ENCODE measurements at regions not wholly inside any gene's neighbourhood (a gene's known extent, or its start where the extent isn't known, plus 50 kb on each side); places are given as distances from the start of the nearest gene placed in this dataset.

DNA sequence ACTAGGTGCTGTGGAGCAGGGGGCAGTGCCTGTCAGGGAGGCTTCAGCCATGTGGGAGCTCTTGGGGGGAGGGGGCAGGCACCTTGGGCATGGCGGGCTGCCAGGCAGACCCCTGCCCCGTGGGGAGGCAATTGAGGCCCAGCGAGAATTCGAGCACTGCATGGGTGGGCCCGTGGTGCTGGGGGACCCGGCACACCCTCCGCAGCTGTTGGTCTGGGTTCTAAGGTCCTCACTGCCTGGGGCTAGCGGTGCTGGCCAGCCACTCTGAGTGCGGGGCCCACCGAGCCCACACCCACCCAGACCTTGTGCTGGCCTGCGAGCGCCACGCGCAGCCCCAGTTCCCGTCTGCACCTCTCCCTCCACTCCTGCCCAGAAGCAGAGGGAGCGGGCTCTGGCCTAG is 835.5 kb upstream of the CNTN5 start:
- 92 to 94% (median 93%) methylated on average over 12 to 16 of the region's 16 CpGs for WGBS, 3 donors
- H3K4me3 ChIP-seq (ENCODE audit: low read depth in 1 of 3, low read length in 3 of 3): no peak overlapping the region
- H3K36me3 ChIP-seq (ENCODE audit: control insufficient read depth in 3 of 3, insufficient read depth in 2 of 3, low read depth in 1 of 3, low read length in 3 of 3): no peaks in the 10 kb centered on the region
- H3K27me3 ChIP-seq (ENCODE audit: control insufficient read depth in 3 of 3, insufficient read depth in 3 of 3, low read length in 3 of 3): no peaks in the 10 kb centered on the region
- no peaks in the 10 kb centered on the region for H3K4me1 ChIP-seq (ENCODE audit: control insufficient read depth in 3 of 3, insufficient read depth in 2 of 3, low read depth in 1 of 3, low read length in 2 of 3)
- H3K9me3 ChIP-seq (ENCODE audit: control insufficient read depth in 2 of 2, insufficient read depth in 1 of 2, low read depth in 1 of 2, low read length in 1 of 2): peaks cover 0 to 20% of the 10 kb centered on the region in 2 donors
- no peak overlapping the region for H3K27ac ChIP-seq (ENCODE audit: low read depth in 1 of 3, low read length in 2 of 3)
- FAIRE-seq: no peak
- no peak for DNase-seq

DNA sequence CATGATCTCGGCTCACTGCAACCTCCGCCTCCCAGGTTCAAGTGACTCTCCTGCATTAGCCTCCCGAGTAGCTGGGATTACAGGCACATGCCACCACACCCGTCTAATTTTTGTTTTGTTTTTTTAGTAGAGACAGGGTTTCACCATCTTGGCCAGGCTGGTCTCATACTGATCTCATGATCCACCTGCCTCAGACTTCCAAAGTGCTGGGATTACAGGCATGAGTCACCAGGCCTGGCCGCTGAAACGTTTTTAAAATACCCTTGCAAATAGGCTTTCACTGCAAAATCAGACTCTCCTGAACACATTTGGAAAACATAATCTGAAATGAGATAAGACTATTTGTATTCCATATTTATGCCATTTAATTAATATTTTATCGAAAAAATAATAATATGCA is 826.1 kb upstream of the CNTN5 start:
- WGBS, 3 donors: 73 to 80% (median 74%) methylated on average over 7 of the region's 7 CpGs
- Histone ChIP-seq H3K27ac (ENCODE audit: low read depth in 1 of 3, low read length in 2 of 3) (no peak overlapping the region), H3K4me3 (ENCODE audit: low read depth in 1 of 3, low read length in 3 of 3) (no peak overlapping the region), H3K36me3 (ENCODE audit: control insufficient read depth in 3 of 3, insufficient read depth in 2 of 3, low read depth in 1 of 3, low read length in 3 of 3) (no peaks in the 10 kb centered on the region), H3K27me3 (ENCODE audit: control insufficient read depth in 3 of 3, insufficient read depth in 3 of 3, low read length in 3 of 3) (no peaks in the 10 kb centered on the region), H3K9me3 (ENCODE audit: control insufficient read depth in 2 of 2, insufficient read depth in 1 of 2, low read depth in 1 of 2, low read length in 1 of 2) (no peaks in the 10 kb centered on the region), H3K4me1 (ENCODE audit: control insufficient read depth in 3 of 3, insufficient read depth in 2 of 3, low read depth in 1 of 3, low read length in 2 of 3) (no peaks in the 10 kb centered on the region)
- FAIRE-seq (no peak), DNase-seq (no peak)

DNA sequence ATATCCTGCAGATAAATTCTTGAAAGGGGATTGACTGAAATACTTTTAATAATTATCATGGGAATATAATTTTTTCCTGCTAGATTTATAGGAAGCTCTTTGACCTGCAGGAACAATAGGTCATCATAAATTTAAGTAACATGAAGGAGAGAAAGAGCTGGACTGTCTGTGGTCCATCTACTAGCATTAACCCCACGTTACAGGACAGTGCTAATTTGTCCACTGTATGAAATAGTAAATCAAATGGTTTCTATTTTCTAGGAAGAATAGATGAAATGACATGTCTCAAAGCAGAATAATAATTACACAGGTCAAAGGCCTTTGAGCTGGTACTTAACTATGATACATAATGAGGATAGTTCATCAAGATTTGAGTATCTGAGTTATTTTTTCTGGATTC is 825.4 kb upstream of the CNTN5 start:
- H3K4me3 ChIP-seq (ENCODE audit: low read depth in 1 of 3, low read length in 3 of 3): no peak overlapping the region
- no peaks in the 10 kb centered on the region for H3K4me1 ChIP-seq (ENCODE audit: control insufficient read depth in 3 of 3, insufficient read depth in 2 of 3, low read depth in 1 of 3, low read length in 2 of 3)
- no peaks in the 10 kb centered on the region for H3K27me3 ChIP-seq (ENCODE audit: control insufficient read depth in 3 of 3, insufficient read depth in 3 of 3, low read length in 3 of 3)
- no peaks in the 10 kb centered on the region for H3K36me3 ChIP-seq (ENCODE audit: control insufficient read depth in 3 of 3, insufficient read depth in 2 of 3, low read depth in 1 of 3, low read length in 3 of 3)
- DNase-seq (no peak), FAIRE-seq (no peak)
- no peak overlapping the region for H3K27ac ChIP-seq (ENCODE audit: low read depth in 1 of 3, low read length in 2 of 3)
- 38 to 61% (median 44%) methylated on average over 1 of the region's 1 CpG for WGBS, 3 donors
- no peaks in the 10 kb centered on the region for H3K9me3 ChIP-seq (ENCODE audit: control insufficient read depth in 2 of 2, insufficient read depth in 1 of 2, low read depth in 1 of 2, low read length in 1 of 2)

DNA sequence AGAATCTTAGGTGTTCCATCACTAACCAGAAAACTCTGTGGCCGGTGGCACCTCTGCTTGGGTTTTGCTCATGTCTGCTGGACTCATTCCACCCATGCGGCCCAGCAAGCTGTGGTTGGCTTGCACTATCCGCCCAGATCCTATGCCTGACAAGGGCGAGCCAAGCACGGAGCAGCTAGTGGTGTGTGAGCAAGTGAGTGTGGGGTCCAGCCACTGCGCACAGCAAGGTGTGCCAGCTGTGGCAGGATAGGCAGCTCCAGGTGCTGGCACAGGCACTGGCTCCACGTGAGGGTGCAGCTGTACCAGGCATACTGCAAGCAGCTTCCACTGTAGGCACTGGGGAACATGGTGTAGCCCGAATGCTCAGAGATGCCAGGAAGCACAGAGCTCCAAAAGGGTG is 813.7 kb upstream of the CNTN5 start:
- DNase-seq (no peak), FAIRE-seq (no peak)
- Histone ChIP-seq H3K9me3 (ENCODE audit: control insufficient read depth in 2 of 2, insufficient read depth in 1 of 2, low read depth in 1 of 2, low read length in 1 of 2) (peaks cover 0 to 5% of the 10 kb centered on the region in 2 donors), H3K27me3 (ENCODE audit: control insufficient read depth in 3 of 3, insufficient read depth in 3 of 3, low read length in 3 of 3) (no peaks in the 10 kb centered on the region), H3K4me3 (ENCODE audit: low read depth in 1 of 3, low read length in 3 of 3) (no peak overlapping the region), H3K4me1 (ENCODE audit: control insufficient read depth in 3 of 3, insufficient read depth in 2 of 3, low read depth in 1 of 3, low read length in 2 of 3) (no peaks in the 10 kb centered on the region), H3K36me3 (ENCODE audit: control insufficient read depth in 3 of 3, insufficient read depth in 2 of 3, low read depth in 1 of 3, low read length in 3 of 3) (no peaks in the 10 kb centered on the region), H3K27ac (ENCODE audit: low read depth in 1 of 3, low read length in 2 of 3) (no peak overlapping the region)
- 84 to 91% (median 84%) methylated on average over 8 of the region's 8 CpGs for WGBS, 3 donors

DNA sequence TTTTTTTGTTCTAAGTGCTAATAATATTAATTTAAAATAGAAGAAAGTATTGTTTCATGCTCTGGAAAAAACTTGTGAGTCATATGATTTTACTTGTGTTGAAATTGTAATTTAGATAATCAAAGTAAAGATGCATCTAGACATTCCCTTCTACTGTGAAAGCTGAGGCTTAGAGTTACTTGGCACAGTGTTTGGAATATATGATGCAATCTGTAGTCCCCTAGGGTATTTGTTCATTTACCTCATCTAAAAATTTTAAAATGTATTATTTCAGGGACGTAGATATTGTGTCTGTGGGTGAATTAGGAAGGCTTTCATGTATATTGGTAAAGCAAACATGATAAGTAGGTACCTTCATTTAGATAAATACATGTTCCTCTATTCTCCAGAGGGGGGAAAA is 793.5 kb upstream of the CNTN5 start:
- H3K27ac ChIP-seq (ENCODE audit: low read depth in 1 of 3, low read length in 2 of 3): no peak overlapping the region
- H3K4me1 ChIP-seq (ENCODE audit: control insufficient read depth in 3 of 3, insufficient read depth in 2 of 3, low read depth in 1 of 3, low read length in 2 of 3): no peaks in the 10 kb centered on the region
- WGBS, 3 donors: 37 to 48% (median 44%) methylated on average over 1 of the region's 1 CpG
- DNase-seq (no peak), FAIRE-seq (no peak)
- no peaks in the 10 kb centered on the region for H3K27me3 ChIP-seq (ENCODE audit: control insufficient read depth in 3 of 3, insufficient read depth in 3 of 3, low read length in 3 of 3)
- H3K36me3 ChIP-seq (ENCODE audit: control insufficient read depth in 3 of 3, insufficient read depth in 2 of 3, low read depth in 1 of 3, low read length in 3 of 3): no peaks in the 10 kb centered on the region
- no peak overlapping the region for H3K4me3 ChIP-seq (ENCODE audit: low read depth in 1 of 3, low read length in 3 of 3)
- no peaks in the 10 kb centered on the region for H3K9me3 ChIP-seq (ENCODE audit: control insufficient read depth in 2 of 2, insufficient read depth in 1 of 2, low read depth in 1 of 2, low read length in 1 of 2)

DNA sequence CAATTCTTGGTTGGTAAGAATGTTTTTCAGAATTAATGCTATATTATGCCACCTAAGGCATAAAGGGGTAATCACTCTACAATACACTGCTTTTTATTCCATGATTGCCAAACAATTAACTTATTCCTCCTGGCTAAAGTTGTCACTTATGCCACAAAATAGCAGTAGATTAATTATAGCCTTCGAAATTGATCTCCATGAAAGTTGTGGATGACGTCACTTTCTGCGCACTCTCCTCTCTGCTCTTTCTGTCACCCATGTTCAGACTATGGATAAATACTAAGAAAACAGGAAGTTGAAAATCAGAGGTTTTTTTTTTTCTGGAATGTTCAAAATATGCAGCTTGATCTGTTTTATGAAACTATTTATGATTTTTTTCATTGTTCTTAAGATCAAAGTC is 790.1 kb upstream of the CNTN5 start:
- Histone ChIP-seq H3K4me1 (ENCODE audit: control insufficient read depth in 3 of 3, insufficient read depth in 2 of 3, low read depth in 1 of 3, low read length in 2 of 3) (no peaks in the 10 kb centered on the region), H3K27ac (ENCODE audit: low read depth in 1 of 3, low read length in 2 of 3) (no peak overlapping the region), H3K27me3 (ENCODE audit: control insufficient read depth in 3 of 3, insufficient read depth in 3 of 3, low read length in 3 of 3) (no peaks in the 10 kb centered on the region), H3K9me3 (ENCODE audit: control insufficient read depth in 2 of 2, insufficient read depth in 1 of 2, low read depth in 1 of 2, low read length in 1 of 2) (no peaks in the 10 kb centered on the region), H3K36me3 (ENCODE audit: control insufficient read depth in 3 of 3, insufficient read depth in 2 of 3, low read depth in 1 of 3, low read length in 3 of 3) (no peaks in the 10 kb centered on the region), H3K4me3 (ENCODE audit: low read depth in 1 of 3, low read length in 3 of 3) (no peak overlapping the region)
- no peak for DNase-seq
- WGBS, 3 donors: 83 to 88% (median 84%) methylated on average over 3 of the region's 3 CpGs
- FAIRE-seq: no peak

DNA sequence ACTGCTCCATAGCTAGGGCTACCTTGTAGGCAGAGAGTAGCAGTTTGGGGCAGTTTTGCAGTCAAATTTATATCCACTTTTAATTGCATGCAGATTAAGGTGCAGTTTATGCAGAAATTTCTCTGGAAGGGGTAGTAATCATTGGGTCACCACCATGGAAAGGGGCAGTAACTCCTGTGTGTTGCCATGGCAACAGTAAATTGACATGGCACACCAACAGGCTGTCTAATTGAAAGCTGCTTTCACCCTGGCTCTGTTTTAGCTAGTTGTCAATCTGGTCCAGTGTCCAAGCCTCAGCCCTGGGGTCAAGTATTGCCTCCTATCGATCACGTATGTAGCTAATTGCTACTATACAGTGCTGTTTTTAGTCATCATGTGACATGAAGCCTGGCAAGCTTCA is 786.1 kb upstream of the CNTN5 start:
- H3K9me3 ChIP-seq (ENCODE audit: control insufficient read depth in 2 of 2, insufficient read depth in 1 of 2, low read depth in 1 of 2, low read length in 1 of 2): no peaks in the 10 kb centered on the region

DNA sequence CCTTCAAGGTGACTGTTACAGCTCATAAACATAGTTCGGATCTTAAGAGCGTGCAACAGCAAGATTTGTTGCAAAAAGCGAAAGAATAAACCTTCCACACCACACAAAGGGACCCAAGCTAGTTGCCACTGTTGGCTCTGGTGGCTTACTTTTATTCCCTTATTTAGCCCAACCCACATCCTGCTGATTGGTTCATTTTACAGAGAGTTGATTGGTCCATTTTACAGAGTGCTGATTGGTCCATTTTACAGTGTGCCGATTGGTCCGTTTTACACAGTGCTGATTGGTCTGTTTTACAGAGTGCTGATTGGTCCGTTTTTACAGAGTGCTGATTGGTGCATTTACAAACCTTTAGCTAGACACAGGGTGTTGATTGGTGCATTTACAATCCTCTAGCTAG is 776.9 kb upstream of the CNTN5 start:
- DNase-seq: no peak
- WGBS, 3 donors: 84 to 86% (median 85%) methylated on average over 6 of the region's 6 CpGs
- H3K9me3 ChIP-seq (ENCODE audit: control insufficient read depth in 2 of 2, insufficient read depth in 1 of 2, low read depth in 1 of 2, low read length in 1 of 2): peaks cover 0 to 15% of the 10 kb centered on the region in 2 donors

More for the DNA sequence above, 786.1 kb upstream of the CNTN5 start:
- Histone ChIP-seq H3K4me1 (ENCODE audit: control insufficient read depth in 3 of 3, insufficient read depth in 2 of 3, low read depth in 1 of 3, low read length in 2 of 3) (no peaks in the 10 kb centered on the region), H3K4me3 (ENCODE audit: low read depth in 1 of 3, low read length in 3 of 3) (no peak overlapping the region), H3K36me3 (ENCODE audit: control insufficient read depth in 3 of 3, insufficient read depth in 2 of 3, low read depth in 1 of 3, low read length in 3 of 3) (no peaks in the 10 kb centered on the region), H3K27me3 (ENCODE audit: control insufficient read depth in 3 of 3, insufficient read depth in 3 of 3, low read length in 3 of 3) (no peaks in the 10 kb centered on the region), H3K27ac (ENCODE audit: low read depth in 1 of 3, low read length in 2 of 3) (no peak overlapping the region)
- no peak for FAIRE-seq
- WGBS, 3 donors: 81 to 86% (median 85%) methylated on average over 2 of the region's 2 CpGs
- no peak for DNase-seq

DNA sequence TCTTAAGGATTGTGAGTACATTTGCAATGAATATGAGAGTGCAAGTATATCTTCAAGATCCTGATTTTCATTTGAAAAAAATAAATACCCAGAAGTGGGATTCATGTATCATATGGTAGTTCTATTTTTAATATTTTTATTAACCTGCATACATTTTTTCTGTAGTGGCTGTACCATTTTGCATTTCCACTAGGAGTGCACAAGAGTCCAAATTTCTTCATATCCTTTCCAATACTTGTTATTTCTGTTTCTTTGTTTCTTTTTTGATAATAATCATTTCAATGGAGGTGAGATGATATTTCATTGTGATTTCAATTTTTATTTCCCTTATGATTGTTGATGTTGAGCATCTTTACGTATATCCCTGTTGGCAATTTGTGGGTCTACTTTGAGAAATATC is 759.8 kb upstream of the CNTN5 start:
- H3K4me3 ChIP-seq (ENCODE audit: low read depth in 1 of 3, low read length in 3 of 3): no peak overlapping the region
- DNase-seq: no peak
- no peaks in the 10 kb centered on the region for H3K4me1 ChIP-seq (ENCODE audit: control insufficient read depth in 3 of 3, insufficient read depth in 2 of 3, low read depth in 1 of 3, low read length in 2 of 3)
- H3K27me3 ChIP-seq (ENCODE audit: control insufficient read depth in 3 of 3, insufficient read depth in 3 of 3, low read length in 3 of 3): no peaks in the 10 kb centered on the region
- FAIRE-seq: no peak
- WGBS, 3 donors: 80 to 90% (median 88%) methylated on average over 1 of the region's 1 CpG
- H3K9me3 ChIP-seq (ENCODE audit: control insufficient read depth in 2 of 2, insufficient read depth in 1 of 2, low read depth in 1 of 2, low read length in 1 of 2): peaks cover 0 to 4% of the 10 kb centered on the region in 2 donors
- no peaks in the 10 kb centered on the region for H3K36me3 ChIP-seq (ENCODE audit: control insufficient read depth in 3 of 3, insufficient read depth in 2 of 3, low read depth in 1 of 3, low read length in 3 of 3)
- H3K27ac ChIP-seq (ENCODE audit: low read depth in 1 of 3, low read length in 2 of 3): no peak overlapping the region

More for the DNA sequence above, 776.9 kb upstream of the CNTN5 start:
- Histone ChIP-seq H3K4me1 (ENCODE audit: control insufficient read depth in 3 of 3, insufficient read depth in 2 of 3, low read depth in 1 of 3, low read length in 2 of 3) (no peaks in the 10 kb centered on the region), H3K36me3 (ENCODE audit: control insufficient read depth in 3 of 3, insufficient read depth in 2 of 3, low read depth in 1 of 3, low read length in 3 of 3) (no peaks in the 10 kb centered on the region), H3K27ac (ENCODE audit: low read depth in 1 of 3, low read length in 2 of 3) (no peak overlapping the region), H3K27me3 (ENCODE audit: control insufficient read depth in 3 of 3, insufficient read depth in 3 of 3, low read length in 3 of 3) (no peaks in the 10 kb centered on the region), H3K4me3 (ENCODE audit: low read depth in 1 of 3, low read length in 3 of 3) (no peak overlapping the region)
- no peak for FAIRE-seq
